GM18951 (cell line): ENCODE measurements at regions not wholly inside any gene's neighbourhood (a gene's known extent, or its start where the extent isn't known, plus 50 kb on each side); places are given as distances from the start of the nearest gene placed in this dataset.

Experiments used
- POLR2A ChIP-seq: IDR thresholded peaks from 4 replicates; pipeline ENCODE4 v1.6.1; 2011; ENCODE audit warnings: mild to moderate bottlenecking; ENCODE audit not compliant: insufficient read length, insufficient read depth; ENCODE audit errors: extremely low read depth
- in situ Hi-C: fragments of 300-500 bp; cut with MboI; formaldehyde crosslinking; loops from one replicate; pipeline ENCODE4 v1.12.0; 2022; ENCODE audit warnings: low sequenced_read_pairs, mixed read lengths, inconsistent platforms; ENCODE audit not compliant: unreplicated experiment

- in situ Hi-C loops = no loop called here
- TF ChIP-seq POLR2A = no peak
Measured at GRCh38 chr10:36094096-36094495, 452.0 kb upstream of the FZD8 start.

GRCh38 chr10:36092116-36092515 is 450.0 kb upstream of the FZD8 start:
- TF ChIP-seq POLR2A = no peak
- in situ Hi-C loops = no loop called here

- in situ Hi-C loops = no loop called here
- no peak for TF ChIP-seq POLR2A
Measured at GRCh38 chr10:36091007-36091406, 448.9 kb upstream of the FZD8 start.

GRCh38 chr10:36089790-36090440 is 447.8 kb upstream of the FZD8 start:
- TF ChIP-seq POLR2A = no peak
- in situ Hi-C loops = no loop called here

- no peak for TF ChIP-seq POLR2A
- in situ Hi-C loops = no loop called here
Measured at GRCh38 chr10:36087006-36088005, 445.2 kb upstream of the FZD8 start.

DNA sequence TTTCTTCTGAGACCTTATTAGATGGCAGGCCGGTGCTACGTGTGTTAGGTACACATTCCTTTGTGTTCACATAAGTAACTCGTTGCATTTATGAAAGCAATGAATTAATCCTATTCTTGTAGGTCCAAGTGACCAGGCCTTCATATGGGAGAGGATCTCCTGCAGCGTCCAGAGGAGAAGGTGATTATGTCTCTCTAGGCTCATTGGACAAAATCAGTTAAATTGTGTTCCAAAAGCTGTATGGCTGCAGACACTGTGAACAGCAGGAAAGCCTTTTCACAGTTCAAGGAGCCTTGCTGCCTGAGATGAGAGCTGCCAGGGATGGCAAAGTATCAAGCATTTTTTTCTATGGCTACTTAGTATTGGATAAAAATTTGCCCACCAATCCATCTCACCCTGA is 433.1 kb upstream of the FZD8 start:
- TF ChIP-seq POLR2A = no peak
- in situ Hi-C loops = no loop called here

GRCh38 chr10:36073796-36074345 is 431.8 kb upstream of the FZD8 start:
- no peak for TF ChIP-seq POLR2A
- in situ Hi-C loops = no loop called here

DNA sequence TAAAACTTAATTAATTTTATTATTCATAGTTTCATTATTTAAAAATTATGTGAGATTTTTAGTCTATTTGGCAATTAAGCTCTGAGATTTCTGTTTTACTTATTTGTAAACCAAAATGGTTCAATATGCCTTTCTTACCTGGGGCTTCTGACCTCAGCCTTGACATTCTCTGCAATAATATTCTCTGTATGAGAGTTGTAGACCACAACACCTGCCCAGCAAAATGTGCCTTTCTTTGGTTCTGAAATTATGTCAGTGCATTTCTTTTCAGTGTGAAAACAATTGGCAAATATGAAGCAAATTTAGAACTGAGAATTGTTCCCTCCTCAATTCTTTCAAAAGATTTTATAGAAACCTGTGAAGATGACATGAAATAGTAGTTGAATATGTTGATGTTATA is 426.4 kb upstream of the FZD8 start:
- in situ Hi-C loops = no loop called here
- no peak for TF ChIP-seq POLR2A

DNA sequence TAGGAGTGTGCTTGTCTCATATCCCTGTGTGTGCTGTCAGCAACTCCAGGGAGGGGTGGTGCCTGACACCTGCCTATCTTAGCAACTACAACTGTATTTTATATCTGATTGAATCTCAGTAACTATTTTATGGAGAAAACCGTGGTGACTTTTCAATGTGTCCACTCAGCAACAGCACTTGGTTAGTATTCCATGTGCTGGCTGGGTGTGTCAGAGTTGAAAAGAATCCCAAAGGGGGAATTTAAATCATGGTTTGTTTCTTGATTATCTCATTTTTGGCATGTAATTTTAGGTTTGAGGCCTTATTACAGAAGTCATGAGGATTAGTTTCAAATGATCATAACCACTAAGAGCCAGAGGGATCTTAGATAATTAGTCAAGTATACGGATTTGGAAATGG is 425.7 kb upstream of the FZD8 start:
- in situ Hi-C loops = no loop called here
- no peak for TF ChIP-seq POLR2A

DNA sequence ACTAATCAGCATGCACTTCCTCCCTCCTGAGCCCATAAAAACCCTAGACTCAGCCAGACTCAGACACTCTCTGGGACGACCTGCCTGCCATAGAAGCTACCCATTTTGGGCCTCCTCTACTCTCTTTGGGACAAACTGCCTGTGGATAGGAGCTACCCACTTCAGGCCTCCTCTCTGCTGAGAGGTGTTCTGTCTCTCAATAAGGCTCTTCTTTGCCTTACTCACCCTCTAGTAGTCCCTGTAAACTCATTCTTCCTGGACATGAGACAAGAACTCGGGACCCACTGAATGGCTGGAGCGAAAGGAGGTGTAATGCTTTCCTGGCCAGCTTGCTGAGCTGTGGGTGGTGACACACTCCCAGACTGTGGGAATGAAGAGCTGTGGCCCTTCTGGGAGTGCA is 424.8 kb upstream of the FZD8 start:
- in situ Hi-C loops = no loop called here
- TF ChIP-seq POLR2A = no peak

- in situ Hi-C loops = no loop called here
- TF ChIP-seq POLR2A = no peak
Measured at GRCh38 chr10:36066102-36066501, 424.0 kb upstream of the FZD8 start.

- TF ChIP-seq POLR2A = no peak
- in situ Hi-C loops = no loop called here
Measured at GRCh38 chr10:36063396-36063795, 421.3 kb upstream of the FZD8 start.

GRCh38 chr10:36057731-36058130 is 415.6 kb upstream of the FZD8 start:
- in situ Hi-C loops = no loop called here
- no peak for TF ChIP-seq POLR2A
